HUES48 (cell line): ENCODE measurements at regions not wholly inside any gene's neighbourhood (a gene's known extent, or its start where the extent isn't known, plus 50 kb on each side); places are given as distances from the start of the nearest gene placed in this dataset.

Experiments
- H3K27ac ChIP-seq: one replicate; pipeline ENCODE4 v1.7.0; 2013; ENCODE audit warnings: low read depth, low read length, inconsistent platforms
- H3K27me3 ChIP-seq: 2 replicates; pipeline ENCODE4 v1.6.1; 2013; ENCODE audit warnings: mild to moderate bottlenecking, low read length; ENCODE audit not compliant: control insufficient read depth, insufficient read depth
- H3K36me3 ChIP-seq: 2 replicates; pipeline ENCODE4 v1.6.1; 2013; ENCODE audit warnings: low read length; ENCODE audit not compliant: control insufficient read depth, insufficient read depth
- H3K4me1 ChIP-seq: 2 replicates; pipeline ENCODE4 v1.6.1; 2013; ENCODE audit warnings: mild to moderate bottlenecking, low read length; ENCODE audit not compliant: control insufficient read depth, insufficient read depth
- H3K4me3 ChIP-seq: 2 replicates; pipeline ENCODE4 v1.5.1; 2013; ENCODE audit warnings: mild to moderate bottlenecking, low read depth, low read length
- H3K9ac ChIP-seq: 2 replicates; pipeline ENCODE4 v1.6.1; 2013; ENCODE audit warnings: mild to moderate bottlenecking, low read depth, low read length, moderate library complexity
- H3K9me3 ChIP-seq: 2 replicates; pipeline ENCODE4 v1.6.1; 2013; ENCODE audit warnings: low read length; ENCODE audit not compliant: control insufficient read depth, insufficient read depth

DNA sequence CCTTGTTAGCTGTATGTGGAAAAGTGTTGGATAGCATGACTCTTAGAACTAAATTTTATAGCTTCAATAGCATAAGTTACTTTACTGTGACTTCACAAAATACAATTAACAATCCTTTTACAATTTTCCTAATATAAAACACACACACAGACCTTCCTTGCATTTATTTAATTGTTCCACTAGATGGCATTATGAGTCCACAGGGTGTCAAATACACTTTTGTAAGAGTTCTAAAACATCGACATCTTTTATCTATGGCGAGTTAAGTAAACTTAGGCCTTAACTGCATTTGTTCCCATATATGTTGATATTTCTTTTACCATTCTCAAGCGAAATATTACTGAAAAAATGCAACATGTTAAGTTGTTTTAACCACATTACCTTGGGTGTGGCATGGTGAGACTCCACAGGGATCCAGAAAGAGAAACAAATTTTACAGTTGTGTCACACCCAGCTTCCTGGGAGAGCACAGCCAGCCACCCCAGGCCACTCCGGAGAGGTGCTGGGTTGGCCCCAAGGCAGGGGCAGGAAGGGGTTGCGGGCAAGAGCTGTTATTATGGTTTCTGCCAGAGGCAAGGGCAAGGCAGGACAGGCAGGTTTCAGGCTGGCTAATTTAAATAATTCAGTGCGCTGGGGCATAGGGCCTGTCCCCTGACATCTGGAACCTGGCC, 312.4 kb upstream of the MC4R start:
- H3K9me3 ChIP-seq, result no peaks in the 10 kb centered on the region
- H3K4me1 ChIP-seq, result no peaks in the 10 kb centered on the region
- H3K9ac ChIP-seq, result no peak overlapping the region
- H3K4me3 ChIP-seq, result no peak overlapping the region
- H3K36me3 ChIP-seq, result no peaks in the 10 kb centered on the region
- H3K27me3 ChIP-seq, result no peaks in the 10 kb centered on the region
- no peak overlapping the region for H3K27ac ChIP-seq

GRCh38 chr18:60686142-60686541, 313.6 kb upstream of the MC4R start:
- no peak overlapping the region for H3K4me3 ChIP-seq
- no peaks in the 10 kb centered on the region for H3K36me3 ChIP-seq
- no peak overlapping the region for H3K9ac ChIP-seq
- H3K27ac ChIP-seq, result no peak overlapping the region
- H3K27me3 ChIP-seq, result no peaks in the 10 kb centered on the region
- no peaks in the 10 kb centered on the region for H3K9me3 ChIP-seq
- H3K4me1 ChIP-seq, result no peaks in the 10 kb centered on the region

DNA sequence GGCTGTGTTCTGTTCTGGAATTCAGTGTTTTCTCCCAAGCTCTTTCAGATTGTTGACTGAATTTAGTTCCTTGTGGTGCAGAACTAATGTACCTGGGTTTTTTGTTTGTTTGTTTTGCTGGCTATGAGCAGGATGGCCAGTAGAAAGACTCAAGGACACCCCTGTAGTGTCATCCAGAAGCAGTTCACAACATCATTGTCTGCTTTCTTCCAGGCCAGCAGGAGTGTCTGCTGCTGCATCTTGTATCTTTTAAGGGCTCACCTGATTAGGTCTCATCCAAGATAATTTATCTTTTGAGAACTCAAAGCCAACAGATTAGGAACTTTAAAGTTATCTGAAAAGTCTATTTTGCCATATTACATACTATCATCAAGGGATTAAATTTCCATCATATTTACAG, 318.5 kb upstream of the MC4R start:
- Histone ChIP-seq H3K27ac (no peak overlapping the region), H3K4me1 (no peaks in the 10 kb centered on the region), H3K36me3 (no peaks in the 10 kb centered on the region), H3K27me3 (no peaks in the 10 kb centered on the region), H3K4me3 (no peak overlapping the region), H3K9me3 (no peaks in the 10 kb centered on the region), H3K9ac (no peak overlapping the region)

DNA sequence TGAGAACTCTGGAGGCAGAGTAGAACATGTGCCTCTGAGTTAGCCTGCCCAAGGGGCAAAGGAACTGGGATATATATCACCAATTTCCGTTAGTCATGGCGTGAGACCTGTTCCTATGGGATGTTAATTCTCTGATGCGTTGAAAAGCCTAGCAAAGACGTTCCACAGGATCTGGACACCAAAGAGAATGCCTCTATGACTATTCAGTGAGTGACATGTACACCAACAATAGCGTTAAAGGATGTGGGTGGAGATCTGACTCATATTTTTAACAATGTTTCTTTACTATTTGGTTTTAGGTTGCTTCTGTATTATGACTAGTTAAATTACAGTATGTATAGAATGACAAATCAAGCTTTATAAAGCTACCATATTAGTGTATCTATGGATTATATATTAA, 320.9 kb upstream of the MC4R start:
- Histone ChIP-seq H3K4me3 (no peak overlapping the region), H3K27ac (no peak overlapping the region), H3K36me3 (no peaks in the 10 kb centered on the region), H3K9me3 (no peaks in the 10 kb centered on the region), H3K4me1 (no peaks in the 10 kb centered on the region), H3K27me3 (no peaks in the 10 kb centered on the region), H3K9ac (no peak overlapping the region)

DNA sequence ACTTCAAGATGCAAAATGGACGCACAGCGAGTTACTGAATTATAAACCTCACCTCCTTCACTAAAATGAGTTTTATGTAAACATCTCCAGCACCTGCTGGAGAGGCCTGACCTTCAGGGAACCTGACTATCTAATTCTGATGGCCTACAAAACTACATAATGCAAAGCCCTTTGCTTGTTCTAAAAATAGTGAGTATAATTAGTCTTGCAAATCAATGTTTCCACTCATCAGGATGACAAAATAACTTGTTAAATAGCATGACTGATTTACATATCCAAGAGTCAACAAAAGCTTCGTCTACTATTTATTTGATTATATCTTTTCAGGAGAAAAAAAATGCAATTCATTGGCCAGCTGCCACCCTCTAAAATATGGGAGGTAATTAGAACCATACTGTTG, 326.3 kb upstream of the MC4R start:
- H3K4me1 ChIP-seq, result no peaks in the 10 kb centered on the region
- H3K4me3 ChIP-seq, result no peak overlapping the region
- no peaks in the 10 kb centered on the region for H3K27me3 ChIP-seq
- H3K9ac ChIP-seq, result no peak overlapping the region
- no peak overlapping the region for H3K27ac ChIP-seq
- H3K36me3 ChIP-seq, result no peaks in the 10 kb centered on the region
- H3K9me3 ChIP-seq, result no peaks in the 10 kb centered on the region

DNA sequence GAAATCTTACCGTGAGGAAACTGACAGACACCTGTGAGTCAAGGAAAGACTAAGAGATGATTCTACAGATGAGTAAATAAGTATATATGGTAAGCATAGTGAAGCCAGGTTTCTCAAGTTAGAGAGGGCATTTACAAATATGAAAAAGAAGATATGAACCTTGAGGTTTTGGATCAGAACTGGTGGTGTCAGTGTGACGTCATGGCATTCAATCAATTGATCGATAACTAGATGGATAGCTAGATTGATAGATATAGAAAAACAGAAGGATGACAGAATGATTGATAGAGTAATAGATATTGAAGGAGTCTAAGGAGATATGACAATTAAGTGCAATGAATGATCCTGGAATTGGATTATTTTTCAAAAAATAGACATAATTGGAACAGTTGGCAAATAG, 350.2 kb upstream of the MC4R start:
- Histone ChIP-seq H3K9me3 (no peaks in the 10 kb centered on the region), H3K9ac (no peak overlapping the region), H3K27ac (no peak overlapping the region), H3K4me1 (no peaks in the 10 kb centered on the region), H3K4me3 (no peak overlapping the region), H3K36me3 (no peaks in the 10 kb centered on the region), H3K27me3 (no peaks in the 10 kb centered on the region)

GRCh38 chr18:60732143-60732542, 359.6 kb upstream of the MC4R start:
- no peak overlapping the region for H3K4me3 ChIP-seq
- H3K4me1 ChIP-seq, result no peaks in the 10 kb centered on the region
- H3K27ac ChIP-seq, result no peak overlapping the region
- H3K36me3 ChIP-seq, result no peaks in the 10 kb centered on the region
- H3K9ac ChIP-seq, result no peak overlapping the region
- no peaks in the 10 kb centered on the region for H3K27me3 ChIP-seq
- H3K9me3 ChIP-seq, result no peaks in the 10 kb centered on the region

DNA sequence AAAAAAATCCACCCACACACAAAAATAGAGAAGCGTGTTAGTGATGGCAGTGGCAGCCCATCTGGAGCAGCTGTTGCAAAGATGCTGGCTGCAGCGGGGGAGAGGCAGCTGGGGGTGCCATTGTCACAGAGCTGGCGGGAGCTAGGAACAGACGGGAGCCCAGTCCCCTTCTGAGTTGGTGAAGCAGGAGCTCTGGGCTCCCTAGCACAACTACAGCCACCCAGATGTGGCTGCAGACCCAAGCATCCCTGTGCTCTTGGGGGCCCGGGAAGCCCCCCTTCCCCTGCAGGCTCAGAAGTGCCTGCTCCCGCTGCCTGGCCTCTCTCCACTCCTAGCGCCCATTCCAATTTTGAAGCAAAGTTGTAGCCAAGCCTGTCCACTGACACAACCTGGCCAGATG, 366.6 kb upstream of the MC4R start:
- no peaks in the 10 kb centered on the region for H3K27me3 ChIP-seq
- no peaks in the 10 kb centered on the region for H3K4me1 ChIP-seq
- H3K36me3 ChIP-seq, result no peaks in the 10 kb centered on the region
- H3K9ac ChIP-seq, result no peak overlapping the region
- H3K9me3 ChIP-seq, result no peaks in the 10 kb centered on the region
- H3K4me3 ChIP-seq, result no peak overlapping the region
- no peak overlapping the region for H3K27ac ChIP-seq

DNA sequence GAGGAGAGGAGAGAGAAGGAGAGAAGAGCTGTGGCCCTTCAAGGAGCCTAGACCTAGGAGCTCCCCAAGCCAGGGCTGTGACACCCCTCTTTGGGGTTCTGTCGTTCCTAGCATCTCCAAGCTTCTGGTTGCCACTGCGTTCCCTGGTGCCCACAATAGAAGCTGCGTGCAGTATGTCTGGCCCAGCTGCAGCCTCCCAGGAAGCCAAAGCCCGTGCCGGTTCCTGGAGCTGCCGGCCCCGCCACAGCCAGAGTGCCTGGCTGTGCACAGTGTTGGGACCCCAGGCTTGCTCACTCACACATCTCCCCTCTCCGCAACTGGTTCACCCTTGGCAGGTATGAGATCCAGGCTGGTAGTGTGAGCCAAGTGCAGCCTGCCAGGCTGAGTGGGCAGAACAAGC, 367.7 kb upstream of the MC4R start:
- H3K4me1 ChIP-seq, result no peaks in the 10 kb centered on the region
- H3K36me3 ChIP-seq, result no peaks in the 10 kb centered on the region
- H3K27ac ChIP-seq, result no peak overlapping the region
- no peak overlapping the region for H3K4me3 ChIP-seq
- H3K9ac ChIP-seq, result no peak overlapping the region
- H3K9me3 ChIP-seq, result no peaks in the 10 kb centered on the region
- no peaks in the 10 kb centered on the region for H3K27me3 ChIP-seq

GRCh38 chr18:60746491-60746890, 373.9 kb upstream of the MC4R start:
- Histone ChIP-seq H3K9me3 (no peaks in the 10 kb centered on the region), H3K36me3 (no peaks in the 10 kb centered on the region)

DNA sequence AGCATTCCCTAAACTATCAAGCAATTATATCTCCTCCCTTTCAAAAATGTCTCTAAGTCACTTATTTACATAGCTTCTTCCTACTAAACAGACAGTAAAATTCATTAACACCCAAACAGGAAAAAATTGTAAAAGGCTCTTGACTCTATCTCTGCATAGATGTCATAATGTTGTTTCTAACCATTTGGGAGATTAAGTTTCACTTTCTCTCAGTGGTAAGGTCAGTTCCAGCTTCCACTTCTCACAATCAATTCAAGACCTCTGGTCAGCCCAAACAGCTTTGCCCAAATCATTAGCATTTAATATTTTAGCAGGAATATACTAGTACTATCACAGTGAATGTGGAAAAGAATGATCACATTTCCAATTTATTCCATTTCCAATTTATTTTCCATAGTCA, 374.3 kb upstream of the MC4R start:
- no peak overlapping the region for H3K4me3 ChIP-seq
- H3K36me3 ChIP-seq, result no peaks in the 10 kb centered on the region
- H3K27me3 ChIP-seq, result no peaks in the 10 kb centered on the region
- H3K9ac ChIP-seq, result no peak overlapping the region
- H3K9me3 ChIP-seq, result no peaks in the 10 kb centered on the region
- no peaks in the 10 kb centered on the region for H3K4me1 ChIP-seq
- H3K27ac ChIP-seq, result no peak overlapping the region

More at GRCh38 chr18:60746491-60746890, 373.9 kb upstream of the MC4R start:
- no peak overlapping the region for H3K9ac ChIP-seq
- no peaks in the 10 kb centered on the region for H3K27me3 ChIP-seq
- H3K4me1 ChIP-seq, result no peaks in the 10 kb centered on the region
- no peak overlapping the region for H3K27ac ChIP-seq
- H3K4me3 ChIP-seq, result no peak overlapping the region

- no peaks in the 10 kb centered on the region for H3K4me1 ChIP-seq
- no peak overlapping the region for H3K27ac ChIP-seq
These were observed 381.2 kb upstream of the MC4R start for GRCh38 chr18:60753753-60754152.

More at GRCh38 chr18:60753753-60754152, 381.2 kb upstream of the MC4R start:
- H3K27me3 ChIP-seq, result no peaks in the 10 kb centered on the region
- no peak overlapping the region for H3K9ac ChIP-seq
- no peaks in the 10 kb centered on the region for H3K9me3 ChIP-seq
- H3K36me3 ChIP-seq, result no peaks in the 10 kb centered on the region
- H3K4me3 ChIP-seq, result no peak overlapping the region
